Neural progenitor cell (in vitro differentiated cells): ENCODE measurements at regions not wholly inside any gene's neighbourhood (a gene's known extent, or its start where the extent isn't known, plus 50 kb on each side); places are given as distances from the start of the nearest gene placed in this dataset.

ENCODE experiments used
- EZH2 ChIP-seq: fragments of 200-600 bp; sonication (generic); IDR thresholded peaks from 2 replicates; pipeline ENCODE4 v1.6.1; 2017; ENCODE audit warnings: antibody characterized with exemption, mild to moderate bottlenecking, moderate library complexity
- EZH2phosphoT487 ChIP-seq: fragments of 200-600 bp; sonication (generic); IDR thresholded peaks from 2 replicates; pipeline ENCODE4 v1.6.1; 2017; ENCODE audit warnings: antibody characterized with exemption
- TF ChIP-seq, protein P1 (sequence below): fragments of 200-600 bp; sonication (generic); IDR thresholded peaks from 2 replicates; pipeline ENCODE4 v1.5.1; 2017; ENCODE audit warnings: antibody characterized with exemption, mild to moderate bottlenecking

GRCh38 chr1:168386949-168387586 lies 106.4 kb downstream of the TBX19 start:
- TF ChIP-seq, protein P1, sequence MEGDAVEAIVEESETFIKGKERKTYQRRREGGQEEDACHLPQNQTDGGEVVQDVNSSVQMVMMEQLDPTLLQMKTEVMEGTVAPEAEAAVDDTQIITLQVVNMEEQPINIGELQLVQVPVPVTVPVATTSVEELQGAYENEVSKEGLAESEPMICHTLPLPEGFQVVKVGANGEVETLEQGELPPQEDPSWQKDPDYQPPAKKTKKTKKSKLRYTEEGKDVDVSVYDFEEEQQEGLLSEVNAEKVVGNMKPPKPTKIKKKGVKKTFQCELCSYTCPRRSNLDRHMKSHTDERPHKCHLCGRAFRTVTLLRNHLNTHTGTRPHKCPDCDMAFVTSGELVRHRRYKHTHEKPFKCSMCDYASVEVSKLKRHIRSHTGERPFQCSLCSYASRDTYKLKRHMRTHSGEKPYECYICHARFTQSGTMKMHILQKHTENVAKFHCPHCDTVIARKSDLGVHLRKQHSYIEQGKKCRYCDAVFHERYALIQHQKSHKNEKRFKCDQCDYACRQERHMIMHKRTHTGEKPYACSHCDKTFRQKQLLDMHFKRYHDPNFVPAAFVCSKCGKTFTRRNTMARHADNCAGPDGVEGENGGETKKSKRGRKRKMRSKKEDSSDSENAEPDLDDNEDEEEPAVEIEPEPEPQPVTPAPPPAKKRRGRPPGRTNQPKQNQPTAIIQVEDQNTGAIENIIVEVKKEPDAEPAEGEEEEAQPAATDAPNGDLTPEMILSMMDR, result no peak
- TF ChIP-seq EZH2 (no peak), EZH2phosphoT487 (no peak)
